HEK293 (cell line): ENCODE measurements at regions not wholly inside any gene's neighbourhood (a gene's known extent, or its start where the extent isn't known, plus 50 kb on each side); places are given as distances from the start of the nearest gene placed in this dataset.

Experiments
- CTCF ChIA-PET: fragments of 350-600 bp; formaldehyde crosslinking; extraction: SDS; loops from one replicate; lab custom pipeline; 2021; ENCODE audit warnings: antibody characterized with exemption; lab: Yijun Ruan, JAX
- POLR2A ChIA-PET: fragments of 300-600 bp; formaldehyde crosslinking; extraction: SDS; loops from one replicate; lab custom pipeline; 2020; ENCODE audit warnings: antibody characterized with exemption, inconsistent platforms; lab: Yijun Ruan, JAX
- H3K27ac ChIP-seq: fragments of 200-500 bp; sonication (Bioruptor generic); 2 replicates; pipeline ENCODE4 v1.5.1; 2014; ENCODE audit warnings: low read depth, low read length, control low read depth, inconsistent platforms; ENCODE audit errors: extremely low read depth
- H3K36me3 ChIP-seq, 2 experiments: fragments of 200-500 bp in 1 of 2; sonication (Bioruptor generic) in 1 of 2; 1 replicate in 1 of 2; 2 replicates in 1 of 2; pipeline ENCODE4 v1.5.1; 2014 to 2017; ENCODE audit warnings: inconsistent platforms in 2 of 2, low read length in 2 of 2; ENCODE audit not compliant: control insufficient read depth in 2 of 2, insufficient read depth in 1 of 2
- H3K4me1 ChIP-seq: fragments of 200-500 bp; sonication (Bioruptor generic); 2 replicates; pipeline ENCODE4 v1.5.1; 2014; ENCODE audit warnings: mild to moderate bottlenecking, low read length, inconsistent platforms; ENCODE audit not compliant: control insufficient read depth, insufficient read depth
- H3K4me3 ChIP-seq: 2 replicates; pipeline ENCODE4 v1.5.1; 2011; ENCODE audit warnings: low read depth, mild to moderate bottlenecking, control low read depth, low read length, moderate library complexity
- H3K9me3 ChIP-seq: fragments of 200-500 bp; sonication (Bioruptor generic); 2 replicates; pipeline ENCODE4 v1.5.1; 2014; ENCODE audit warnings: low read depth, low read length, inconsistent platforms; ENCODE audit not compliant: control insufficient read depth, insufficient read depth
- OVOL3 ChIP-seq: fragments of 450-650 bp; formaldehyde crosslinking; IDR thresholded peaks from 2 replicates; pipeline ENCODE4 v1.5.1; 2016; ENCODE audit warnings: missing biosample characterization, missing genetic modification characterization
- PRDM1 ChIP-seq: fragments of 450-650 bp; formaldehyde crosslinking; IDR thresholded peaks from 2 replicates; pipeline ENCODE4; 2016; ENCODE audit warnings: missing biosample characterization, missing genetic modification characterization
- REST ChIP-seq: fragments of 450-650 bp; formaldehyde crosslinking; IDR thresholded peaks from 2 replicates; pipeline ENCODE4 v1.5.1; 2016; ENCODE audit warnings: missing biosample characterization, missing genetic modification characterization
- SP2 ChIP-seq: fragments of 450-650 bp; formaldehyde crosslinking; IDR thresholded peaks from 2 replicates; pipeline ENCODE4 v1.5.1; 2016; ENCODE audit warnings: missing biosample characterization, missing genetic modification characterization
- TRIM28 ChIP-seq: IDR thresholded peaks from 2 replicates; pipeline ENCODE4 v1.6.1; 2011; ENCODE audit warnings: low read length, control low read depth, borderline replicate concordance
- ZBTB17 ChIP-seq: fragments of 450-650 bp; formaldehyde crosslinking; IDR thresholded peaks from 2 replicates; pipeline ENCODE4 v1.5.1; 2016; ENCODE audit warnings: missing biosample characterization, missing genetic modification characterization
- ZBTB48 ChIP-seq: fragments of 450-650 bp; formaldehyde crosslinking; IDR thresholded peaks from 2 replicates; pipeline ENCODE4 v1.5.1; 2016; ENCODE audit warnings: missing biosample characterization, missing genetic modification characterization
- ZIC2 ChIP-seq: fragments of 450-650 bp; formaldehyde crosslinking; IDR thresholded peaks from 2 replicates; pipeline ENCODE4 v1.5.1; 2016; ENCODE audit warnings: missing biosample characterization, missing genetic modification characterization
- ZNF202 ChIP-seq: fragments of 450-650 bp; formaldehyde crosslinking; IDR thresholded peaks from 2 replicates; pipeline ENCODE4 v1.5.1; 2016; ENCODE audit warnings: missing biosample characterization, missing genetic modification characterization, borderline replicate concordance
- ZNF292 ChIP-seq: fragments of 450-650 bp; formaldehyde crosslinking; IDR thresholded peaks from 2 replicates; pipeline ENCODE4 v1.5.1; 2016; ENCODE audit warnings: low read depth, missing biosample characterization, missing genetic modification characterization, borderline replicate concordance
- ZNF335 ChIP-seq: fragments of 450-650 bp; formaldehyde crosslinking; conservative IDR thresholded peaks from 2 replicates; pipeline ENCODE4 v1.5.1; 2016; ENCODE audit warnings: missing biosample characterization, missing genetic modification characterization
- ZNF426 ChIP-seq: fragments of 450-650 bp; formaldehyde crosslinking; IDR thresholded peaks from 2 replicates; pipeline ENCODE4 v1.5.1; 2017; ENCODE audit warnings: missing biosample characterization, missing genetic modification characterization, mild to moderate bottlenecking, inconsistent platforms, moderate library complexity
- ZNF48 ChIP-seq: fragments of 450-650 bp; formaldehyde crosslinking; IDR thresholded peaks from 2 replicates; pipeline ENCODE4 v1.5.1; 2016; ENCODE audit warnings: missing biosample characterization, missing genetic modification characterization
- ZNF521 ChIP-seq: fragments of 450-650 bp; formaldehyde crosslinking; IDR thresholded peaks from 2 replicates; pipeline ENCODE4 v1.5.1; 2017; ENCODE audit warnings: missing biosample characterization, mild to moderate bottlenecking, missing genetic modification characterization
- ZNF544 ChIP-seq: fragments of 450-650 bp; formaldehyde crosslinking; IDR thresholded peaks from 2 replicates; pipeline ENCODE4 v1.5.0; 2017; ENCODE audit warnings: missing biosample characterization, missing genetic modification characterization
- ZNF639 ChIP-seq: fragments of 450-650 bp; formaldehyde crosslinking; IDR thresholded peaks from 2 replicates; pipeline ENCODE4 v1.5.1; 2016; ENCODE audit warnings: missing biosample characterization, missing genetic modification characterization
- ZNF830 ChIP-seq: fragments of 450-650 bp; IDR thresholded peaks from 2 replicates; pipeline ENCODE4 v1.5.0; 2018; ENCODE audit warnings: missing biosample characterization, missing genetic modification characterization, low read depth, mild to moderate bottlenecking, moderate library complexity
- ZSCAN16 ChIP-seq: fragments of 450-650 bp; formaldehyde crosslinking; IDR thresholded peaks from 2 replicates; pipeline ENCODE4 v1.5.1; 2016; ENCODE audit warnings: missing biosample characterization, missing genetic modification characterization

- TF ChIP-seq ZNF830 (tag by site-specific recombination) (no peak), REST (tag by site-specific recombination) (no peak)
These were observed 140.0 kb upstream of the GPC1 start (continued) for GRCh38 chr2:240295256-240296103.

GRCh38 chr2:240296104-240296406 lies 139.4 kb upstream of the GPC1 start:
- H3K4me1 ChIP-seq = no peaks in the 10 kb centered on the region
- ChIA-PET CTCF (no interaction called here), POLR2A (no interaction called here)
- no peaks in the 10 kb centered on the region for H3K9me3 ChIP-seq
- TF ChIP-seq SP2 (tag by site-specific recombination) (no peak), PRDM1 (tag by site-specific recombination) (no peak), ZIC2 (tag by site-specific recombination) (0 out of 2 replicates have a peak, but pooled peaks have one; percentile 20), OVOL3 (tag by site-specific recombination) (no peak)
- H3K36me3 ChIP-seq = no peaks in the 10 kb centered on the region
- no peak overlapping the region for H3K4me3 ChIP-seq
- H3K27ac ChIP-seq = no peak overlapping the region

- ChIA-PET POLR2A (no interaction called here), CTCF (no interaction called here)
- Histone ChIP-seq H3K36me3 (no peaks in the 10 kb centered on the region), H3K4me3 (no peak overlapping the region), H3K27ac (no peak overlapping the region), H3K9me3 (no peaks in the 10 kb centered on the region), H3K4me1 (no peaks in the 10 kb centered on the region)
- TF ChIP-seq ZNF48 (tag by site-specific recombination) (no peak), ZNF292 (no peak), ZBTB17 (tag by site-specific recombination) (no peak), ZNF335 (tag by site-specific recombination) (no peak), ZNF544 (no peak), ZNF426 (tag by site-specific recombination) (no peak), ZBTB48 (tag by site-specific recombination) (no peak), ZSCAN16 (tag by site-specific recombination) (no peak), TRIM28 (no peak), ZNF521 (no peak), ZNF202 (tag by site-specific recombination) (no peak), ZNF639 (tag by site-specific recombination) (no peak)
These were observed 138.8 kb upstream of the GPC1 start for GRCh38 chr2:240296476-240297255.
